Mesenchymal stem cell (in vitro differentiated cells and primary cell): ENCODE measurements at regions not wholly inside any gene's neighbourhood (a gene's known extent, or its start where the extent isn't known, plus 50 kb on each side); places are given as distances from the start of the nearest gene placed in this dataset.
A peak's percentile ranks its signal among the peaks of the same experiment; 100 is the strongest.

Source experiments
- DNase-seq: peaks from one replicate; pipeline ENCODE4 v3.0.0-alpha.2; 2013
- H2AFZ ChIP-seq: one replicate; pipeline ENCODE4 v1.6.1; 2013; ENCODE audit warnings: low read depth, mild to moderate bottlenecking, control low read depth, inconsistent platforms, low read length, moderate library complexity
- H2AK5ac ChIP-seq: 2 replicates; pipeline ENCODE4 v1.6.1; 2013; ENCODE audit warnings: low read length, moderate library complexity, mild to moderate bottlenecking, inconsistent platforms; ENCODE audit not compliant: severe bottlenecking
- H2BK120ac ChIP-seq: one replicate; pipeline ENCODE4 v1.6.1; 2013; ENCODE audit warnings: low read depth, mild to moderate bottlenecking, inconsistent platforms, low read length, moderate library complexity
- H2BK12ac ChIP-seq, 2 experiments: one replicate each; pipeline ENCODE4 v1.6.1; 2013; ENCODE audit warnings: inconsistent platforms in 2 of 2, low read length in 2 of 2, mild to moderate bottlenecking in 2 of 2, moderate library complexity in 2 of 2, control low read depth in 1 of 2
- H2BK15ac ChIP-seq: one replicate; pipeline ENCODE4 v1.6.1; 2013; ENCODE audit warnings: mild to moderate bottlenecking, low read depth, inconsistent platforms; ENCODE audit not compliant: poor library complexity, severe bottlenecking
- H2BK5ac ChIP-seq: 2 replicates; pipeline ENCODE4 v1.6.1; 2013; ENCODE audit warnings: low read depth, mild to moderate bottlenecking, low read length, control low read depth, inconsistent platforms; ENCODE audit not compliant: poor library complexity, severe bottlenecking
- H3K14ac ChIP-seq, 2 experiments: one replicate each; pipeline ENCODE4 v1.6.1; 2013; ENCODE audit warnings: inconsistent platforms in 2 of 2, low read length in 2 of 2, control low read depth in 1 of 2, mild to moderate bottlenecking in 1 of 2, moderate library complexity in 1 of 2
- H3K18ac ChIP-seq, 2 experiments: one replicate each; pipeline ENCODE4 v1.6.1; 2013; ENCODE audit warnings: inconsistent platforms in 2 of 2, low read length in 2 of 2, control low read depth in 1 of 2, low read depth in 1 of 2, mild to moderate bottlenecking in 1 of 2
- H3K23ac ChIP-seq, 2 experiments: one replicate each; pipeline ENCODE4 v1.6.1; 2013; ENCODE audit warnings: inconsistent platforms in 2 of 2, low read length in 2 of 2, mild to moderate bottlenecking in 2 of 2, moderate library complexity in 2 of 2, control low read depth in 1 of 2
- H3K27ac ChIP-seq: 2 replicates; pipeline ENCODE4 v1.5.1; 2013; ENCODE audit warnings: mild to moderate bottlenecking, moderate library complexity, low read length, control low read depth, inconsistent platforms; ENCODE audit not compliant: poor library complexity, severe bottlenecking
- H3K27me3 ChIP-seq, 2 experiments: 2 replicates each; pipeline versions ENCODE4 v1.6.1 to v1.7.0; 2013; ENCODE audit warnings: low read length in 2 of 2, mild to moderate bottlenecking in 2 of 2, moderate library complexity in 2 of 2, control low read depth in 1 of 2, inconsistent platforms in 1 of 2; ENCODE audit not compliant: control insufficient read depth in 1 of 2, insufficient read depth in 1 of 2
- H3K36me3 ChIP-seq, 2 experiments: 2 replicates each; pipeline versions ENCODE4 v1.6.1 to v1.7.0; 2013; ENCODE audit warnings: low read length in 2 of 2, control low read depth in 1 of 2, inconsistent platforms in 1 of 2, low read depth in 1 of 2, mild to moderate bottlenecking in 1 of 2; ENCODE audit not compliant: insufficient read depth in 2 of 2, control insufficient read depth in 1 of 2
- H3K4ac ChIP-seq, 2 experiments: one replicate each; pipeline ENCODE4 v1.6.1; 2013; ENCODE audit warnings: inconsistent platforms in 2 of 2, low read length in 2 of 2, mild to moderate bottlenecking in 2 of 2, moderate library complexity in 2 of 2, control low read depth in 1 of 2, low read depth in 1 of 2
- H3K4me1 ChIP-seq: 2 replicates; pipeline ENCODE4 v1.6.1; 2013; ENCODE audit warnings: low read depth, low read length, control low read depth; ENCODE audit not compliant: control insufficient read depth, insufficient read depth
- H3K4me2 ChIP-seq: 2 replicates; pipeline ENCODE4 v1.6.1; 2013; ENCODE audit warnings: low read length, mild to moderate bottlenecking, inconsistent platforms; ENCODE audit not compliant: poor library complexity, severe bottlenecking
- H3K4me3 ChIP-seq, 2 experiments: 2 replicates each; pipeline versions ENCODE4 v1.5.1 to v1.7.0; 2013; ENCODE audit warnings: low read length in 2 of 2, mild to moderate bottlenecking in 2 of 2, control low read depth in 1 of 2, low read depth in 1 of 2; ENCODE audit not compliant: insufficient read depth in 1 of 2
- H3K79me1 ChIP-seq: replicated peaks from 2 replicates; pipeline ENCODE4 v1.6.1; 2013; ENCODE audit warnings: mild to moderate bottlenecking, control low read depth, low read length, inconsistent platforms; ENCODE audit not compliant: poor library complexity, severe bottlenecking
- H3K9ac ChIP-seq: 2 replicates; pipeline ENCODE4 v1.7.0; 2013; ENCODE audit warnings: mild to moderate bottlenecking, low read length, moderate library complexity
- H3K9me3 ChIP-seq: 2 replicates; pipeline ENCODE4 v1.7.0; 2013; ENCODE audit warnings: mild to moderate bottlenecking, low read length; ENCODE audit not compliant: control insufficient read depth
- H4K8ac ChIP-seq: one replicate; pipeline ENCODE4 v1.6.1; 2013; ENCODE audit warnings: inconsistent platforms, mild to moderate bottlenecking, low read length, moderate library complexity
- H4K91ac ChIP-seq: one replicate; pipeline ENCODE4 v1.6.1; 2013; ENCODE audit warnings: mild to moderate bottlenecking, low read length, inconsistent platforms
- WGBS: methylation state at CpG from one replicate; pipeline ENCODE4 v1.1.7; 2013; ENCODE audit warnings: mixed read lengths; 5-methylcytosine and 5-hydroxymethylcytosine counted together

GRCh38 chr4:106588891-106589290 lies 220.3 kb upstream of the GIMD1 start:
- WGBS = no CpG with 5 or more reads among the region's 1 CpG
- H3K9me3 ChIP-seq = no peaks in the 10 kb centered on the region
- no peak overlapping the region for H3K18ac ChIP-seq
- no peak overlapping the region for H2AK5ac ChIP-seq
- H2AFZ ChIP-seq = no peak overlapping the region
- no peaks in the 10 kb centered on the region for H3K27me3 ChIP-seq
- H3K14ac ChIP-seq = no peak overlapping the region
- no peak overlapping the region for H2BK15ac ChIP-seq
- H3K4ac ChIP-seq = no peak overlapping the region
- H3K23ac ChIP-seq = no peak overlapping the region
- no peak for DNase-seq
- no peaks in the 10 kb centered on the region for H3K36me3 ChIP-seq
- peaks cover 2% of the 10 kb centered on the region for H3K4me1 ChIP-seq
- no peak overlapping the region for H4K8ac ChIP-seq
- no peak overlapping the region for H3K9ac ChIP-seq
- no peak overlapping the region for H3K4me2 ChIP-seq
- H2BK12ac ChIP-seq = no peak overlapping the region
- no peak overlapping the region for H2BK120ac ChIP-seq
- no peak overlapping the region for H2BK5ac ChIP-seq
- no peaks in the 10 kb centered on the region for H3K79me1 ChIP-seq
- H3K27ac ChIP-seq = no peak overlapping the region
- H3K4me3 ChIP-seq = no peak overlapping the region
- H4K91ac ChIP-seq = no peak overlapping the region

- peak; percentile 51 for DNase-seq
- H4K91ac ChIP-seq = no peak overlapping the region
- H3K36me3 ChIP-seq = no peaks in the 10 kb centered on the region
- H3K27me3 ChIP-seq = no peaks in the 10 kb centered on the region
- H3K9ac ChIP-seq = peak overlapping the region; percentile 75
- no peaks in the 10 kb centered on the region for H3K9me3 ChIP-seq
- H3K18ac ChIP-seq = no peak overlapping the region
- H2BK12ac ChIP-seq = no peak overlapping the region
- H2AFZ ChIP-seq = no peak overlapping the region
- H3K23ac ChIP-seq = no peak overlapping the region
- no peak overlapping the region for H4K8ac ChIP-seq
- WGBS = no CpG with 5 or more reads among the region's 1 CpG
- H2AK5ac ChIP-seq = no peak overlapping the region
- no peak overlapping the region for H2BK5ac ChIP-seq
- H3K4me3 ChIP-seq = peak overlapping the region in 1 of 2 experiments; percentile 43
- H3K14ac ChIP-seq = no peak overlapping the region
- no peak overlapping the region for H2BK120ac ChIP-seq
- no peak overlapping the region for H3K4ac ChIP-seq
- H3K27ac ChIP-seq = peak overlapping the region; percentile 80
- peaks cover 2% of the 10 kb centered on the region for H3K4me1 ChIP-seq
- H3K79me1 ChIP-seq = no peaks in the 10 kb centered on the region
- no peak overlapping the region for H2BK15ac ChIP-seq
- H3K4me2 ChIP-seq = no peak overlapping the region
Observed at GRCh38 chr4:106587558-106587957, 219.0 kb upstream of the GIMD1 start.

- WGBS = no CpG with 5 or more reads among the region's 1 CpG
- no peak overlapping the region for H2AK5ac ChIP-seq
- no peak overlapping the region for H3K9ac ChIP-seq
- no peak overlapping the region for H2AFZ ChIP-seq
- no peaks in the 10 kb centered on the region for H3K36me3 ChIP-seq
- H3K4me1 ChIP-seq = peaks cover 2% of the 10 kb centered on the region
- H3K18ac ChIP-seq = no peak overlapping the region
- H4K8ac ChIP-seq = no peak overlapping the region
- no peaks in the 10 kb centered on the region for H3K27me3 ChIP-seq
- no peaks in the 10 kb centered on the region for H3K79me1 ChIP-seq
- DNase-seq = no peak
- H3K9me3 ChIP-seq = no peaks in the 10 kb centered on the region
- H2BK5ac ChIP-seq = no peak overlapping the region
- no peak overlapping the region for H3K23ac ChIP-seq
- H2BK12ac ChIP-seq = no peak overlapping the region
- H2BK120ac ChIP-seq = no peak overlapping the region
- peak overlapping the region; percentile 60 for H3K27ac ChIP-seq
- H3K4ac ChIP-seq = no peak overlapping the region
- no peak overlapping the region for H4K91ac ChIP-seq
- no peak overlapping the region for H3K14ac ChIP-seq
- H3K4me3 ChIP-seq = no peak overlapping the region
- no peak overlapping the region for H2BK15ac ChIP-seq
- H3K4me2 ChIP-seq = no peak overlapping the region
Observed at GRCh38 chr4:106585915-106586349, 217.4 kb upstream of the GIMD1 start.

- Histone ChIP-seq H3K9ac (peak overlapping the region; percentile 49), H3K9me3 (no peaks in the 10 kb centered on the region), H3K4ac (no peak overlapping the region), H3K27ac (peak overlapping the region; percentile 99), H3K79me1 (no peaks in the 10 kb centered on the region), H3K27me3 (no peaks in the 10 kb centered on the region), H3K18ac (no peak overlapping the region), H4K8ac (no peak overlapping the region), H2BK12ac (no peak overlapping the region), H2AFZ (no peak overlapping the region), H3K36me3 (no peaks in the 10 kb centered on the region), H2AK5ac (peak overlapping the region; percentile 95), H3K4me2 (no peak overlapping the region), H4K91ac (no peak overlapping the region), H2BK5ac (peak overlapping the region; percentile 57), H3K4me1 (peaks cover 2% of the 10 kb centered on the region), H2BK15ac (no peak overlapping the region), H2BK120ac (no peak overlapping the region), H3K23ac (no peak overlapping the region), H3K14ac (no peak overlapping the region), H3K4me3 (no peak overlapping the region)
- DNase-seq = peak; percentile 5
Observed at GRCh38 chr4:106584337-106584989, 215.9 kb upstream of the GIMD1 start.
